ENCODE measurements at regions not wholly inside any gene's neighbourhood (a gene's known extent, or its start where the extent isn't known, plus 50 kb on each side); places are given as distances from the start of the nearest gene placed in this dataset.

GRCh38 chr21:28442624-28443023, 550.1 kb downstream of the LTN1 start:
- Histone ChIP-seq H3K27me3 (ENCODE audit: control insufficient read depth in 2 of 2, insufficient read depth in 2 of 2, low read length in 2 of 2) (no peaks in the 10 kb centered on the region), H3K4me2 (ENCODE audit: insufficient read depth, low read length) (no peak overlapping the region), H4K20me1 (replicated peaks; ENCODE audit: control insufficient read depth, extremely low read depth, insufficient read depth, low read length) (no peaks in the 10 kb centered on the region), H3K4me3 (replicated peaks in 1 of 3; ENCODE audit: insufficient read depth in 1 of 3, low read depth in 1 of 3, low read length in 3 of 3) (no peak overlapping the region), H3K4me1 (ENCODE audit: control insufficient read depth, extremely low read depth, insufficient read depth, low read length) (no peaks in the 10 kb centered on the region), H3K9ac (replicated peaks; ENCODE audit: extremely low read depth, insufficient read depth, low read length) (no peak overlapping the region), H3K9me3 (replicated peaks; ENCODE audit: control insufficient read depth, insufficient read depth, low read length) (no peaks in the 10 kb centered on the region), H3K79me2 (ENCODE audit: control insufficient read depth, insufficient read depth, low read length) (no peaks in the 10 kb centered on the region), H3K9me1 (replicated peaks; ENCODE audit: control insufficient read depth, extremely low read depth, insufficient read depth, low read length) (no peaks in the 10 kb centered on the region), H2AFZ (ENCODE audit: low read depth, low read length) (no peak overlapping the region), H3K36me3 (ENCODE audit: control insufficient read depth in 2 of 2, extremely low read depth in 1 of 2, insufficient read depth in 2 of 2, low read length in 2 of 2) (no peaks in the 10 kb centered on the region), H3K27ac (ENCODE audit: insufficient read depth, low read depth, low read length) (no peak overlapping the region)
- no peak for TF ChIP-seq GATA2 (IDR thresholded peaks at IDR 0.05; ENCODE audit: insufficient read depth, insufficient read length, low read depth, low read length)
- TF ChIP-seq POLR2AphosphoS5 (IDR thresholded peaks at IDR 0.05; ENCODE audit: insufficient read depth, low read depth, low read length): no peak
- TF ChIP-seq CTCF (IDR thresholded peaks at IDR 0.05; ENCODE audit: extremely low read depth in 1 of 2, insufficient read depth in 1 of 2, low read depth in 1 of 2, low read length in 2 of 2): no peak
- no peak for TF ChIP-seq POLR2A (IDR thresholded peaks at IDR 0.05; ENCODE audit: low read depth, low read length)
- TF ChIP-seq EZH2 (IDR thresholded peaks at IDR 0.05; ENCODE audit: borderline replicate concordance, low read depth, low read length, severe bottlenecking): no peak
- TF ChIP-seq MYC (IDR thresholded peaks at IDR 0.05; ENCODE audit: low read depth, low read length): no peak
- TF ChIP-seq JUN (IDR thresholded peaks at IDR 0.05; ENCODE audit: borderline replicate concordance, insufficient read depth, insufficient read length, low read depth): no peak
- no peak for TF ChIP-seq FOS (IDR thresholded peaks at IDR 0.05; ENCODE audit: borderline replicate concordance, insufficient read depth, low read length)
- no peak for TF ChIP-seq MAX (IDR thresholded peaks at IDR 0.05; ENCODE audit: insufficient read depth, insufficient read length)
- dilution Hi-C loops (cut with MboI; ENCODE audit: extremely low pct_ligation_motif_present, low sequenced_read_pairs): no loop called here
- ChIA-PET CTCF (no interaction called here), POLR2A (no interaction called here)
- no TSS peak for BruUV-seq (replicated peaks)
- DNase-seq (ENCODE audit: low read depth, low spot score) (no peak), FAIRE-seq (no peak)
- intact Hi-C loops (cut with micrococcal nuclease): no loop called here
